PC-3 (cell line): ENCODE measurements at regions not wholly inside any gene's neighbourhood (a gene's known extent, or its start where the extent isn't known, plus 50 kb on each side); places are given as distances from the start of the nearest gene placed in this dataset.

Experiments
- ATAC-seq: fragments of 200-7000 bp; cut with Tn5 transposase; 2 replicates; pipeline ENCODE4 v1.9.1; 2020; ENCODE audit warnings: mild to moderate bottlenecking, moderate library complexity
- BruUV-seq: library from RNA; stranded (reverse); fragments of 400-500 nt; replicated peaks from 2 replicates; lab custom pipeline; 2021; lab: Mats Ljungman, UMichigan
- CTCF ChIA-PET: fragments of 300-600 bp; sonication (Branson Sonifier 250); formaldehyde crosslinking; loops from one replicate; lab custom pipeline; 2022; ENCODE audit warnings: antibody characterized with exemption; lab: Charles Lee
- POLR2A ChIA-PET: fragments of 300-600 bp; sonication (Branson Sonifier 250); formaldehyde crosslinking; loops from one replicate; lab custom pipeline; 2022; ENCODE audit warnings: antibody characterized with exemption; ENCODE audit not compliant: unreplicated experiment; lab: Charles Lee
- DNase-seq: peaks from one replicate; pipeline ENCODE4 v3.0.0-alpha.2; 2015
- H2AFZ ChIP-seq: fragments of 300-600 bp; sonication (generic); 2 replicates; pipeline ENCODE4 v1.6.0; 2016; ENCODE audit warnings: antibody characterized with exemption, low read length
- H3F3A ChIP-seq: fragments of 300-600 bp; sonication (generic); one replicate; pipeline ENCODE4 v1.6.0; 2017; ENCODE audit warnings: antibody characterized with exemption, low read length, control low read depth, mild to moderate bottlenecking; ENCODE audit not compliant: unreplicated experiment
- H3K27ac ChIP-seq: fragments of 300-600 bp; sonication (generic); 2 replicates; pipeline ENCODE4 v1.5.1; 2016; ENCODE audit warnings: mild to moderate bottlenecking, low read length
- H3K27me3 ChIP-seq: fragments of 300-600 bp; sonication (generic); 2 replicates; pipeline ENCODE4 v1.6.1; 2016; ENCODE audit warnings: low read length, mixed read lengths
- H3K36me3 ChIP-seq: fragments of 300-600 bp; sonication (generic); 2 replicates; pipeline ENCODE4 v1.6.1; 2016; ENCODE audit warnings: low read depth, mixed run types, low read length, mixed read lengths
- H3K4me1 ChIP-seq: fragments of 300-600 bp; sonication (generic); 2 replicates; pipeline ENCODE4 v1.5.1; 2016; ENCODE audit warnings: low read length; ENCODE audit not compliant: insufficient read depth
- H3K4me2 ChIP-seq: fragments of 300-600 bp; sonication (generic); 2 replicates; pipeline ENCODE4 v1.6.0; 2016; ENCODE audit warnings: low read length
- H3K4me3 ChIP-seq: fragments of 300-600 bp; sonication (generic); 2 replicates; pipeline ENCODE4 v1.5.1; 2016; ENCODE audit warnings: mild to moderate bottlenecking, low read length, mixed read lengths
- H3K79me2 ChIP-seq: fragments of 300-600 bp; sonication (generic); 2 replicates; pipeline ENCODE4 v1.6.1; 2017; ENCODE audit warnings: low read length, mixed read lengths
- H3K9ac ChIP-seq: fragments of 300-600 bp; sonication (generic); 2 replicates; pipeline ENCODE4 v1.6.0; 2016; ENCODE audit warnings: mild to moderate bottlenecking, low read length
- H3K9me2 ChIP-seq: fragments of 300-600 bp; sonication (generic); replicated peaks from 2 replicates; pipeline ENCODE4 v1.6.1; 2016; ENCODE audit warnings: mixed run types, low read length, mixed read lengths
- H3K9me3 ChIP-seq: fragments of 300-600 bp; sonication (generic); 2 replicates; pipeline ENCODE4 v1.6.1; 2016; ENCODE audit warnings: low read length, mixed read lengths
- H4K20me1 ChIP-seq: fragments of 300-600 bp; sonication (generic); 2 replicates; pipeline ENCODE4 v1.6.1; 2016; ENCODE audit warnings: low read length, mixed read lengths
- EZH2 ChIP-seq: fragments of 300-600 bp; sonication (generic); IDR thresholded peaks from one replicate; pipeline ENCODE4 v1.6.1; 2017; ENCODE audit warnings: antibody characterized with exemption, mild to moderate bottlenecking, low read length; ENCODE audit not compliant: unreplicated experiment
- EZH2phosphoT487 ChIP-seq: fragments of 300-600 bp; sonication (generic); IDR thresholded peaks from 2 replicates; pipeline ENCODE4 v1.6.1; 2018; ENCODE audit warnings: mild to moderate bottlenecking, antibody characterized with exemption, low read length, borderline replicate concordance
- intact Hi-C: fragments of 100-400 bp; cut with micrococcal nuclease; formaldehyde crosslinking; loops from 2 replicates; pipeline ENCODE4 v1.9.0; 2023
- TF ChIP-seq, protein P1 (sequence below): fragments of 300-600 bp; sonication (generic); conservative IDR thresholded peaks from 2 replicates; pipeline ENCODE4 v1.5.1; 2017; ENCODE audit warnings: antibody characterized with exemption, low read depth, mild to moderate bottlenecking, low read length

DNA sequence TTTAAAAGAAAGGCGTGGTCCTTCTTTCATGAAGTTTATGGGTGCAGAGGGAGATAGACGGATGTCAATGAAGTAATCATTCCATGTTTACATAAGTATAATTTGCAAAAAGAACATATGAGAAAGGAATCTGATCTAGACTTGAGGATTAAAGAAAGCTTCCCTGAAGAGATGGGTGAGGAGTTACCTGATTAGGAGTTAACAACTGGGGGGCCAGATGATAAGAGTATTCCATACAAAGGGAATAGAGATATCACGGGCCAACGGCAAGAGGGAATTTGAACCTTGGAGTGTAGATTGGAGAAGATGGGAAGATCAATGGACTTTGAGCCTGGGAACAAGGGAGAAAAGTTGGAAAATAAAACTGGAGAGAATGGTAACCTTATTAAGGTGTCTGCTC is 1959.9 kb upstream of the WWC1 start:
- no peak overlapping the region for H2AFZ ChIP-seq
- intact Hi-C loops = no loop called here
- H4K20me1 ChIP-seq = no peaks in the 10 kb centered on the region
- no peak for TF ChIP-seq EZH2phosphoT487
- TF ChIP-seq EZH2 = no peak
- TF ChIP-seq, protein P1, sequence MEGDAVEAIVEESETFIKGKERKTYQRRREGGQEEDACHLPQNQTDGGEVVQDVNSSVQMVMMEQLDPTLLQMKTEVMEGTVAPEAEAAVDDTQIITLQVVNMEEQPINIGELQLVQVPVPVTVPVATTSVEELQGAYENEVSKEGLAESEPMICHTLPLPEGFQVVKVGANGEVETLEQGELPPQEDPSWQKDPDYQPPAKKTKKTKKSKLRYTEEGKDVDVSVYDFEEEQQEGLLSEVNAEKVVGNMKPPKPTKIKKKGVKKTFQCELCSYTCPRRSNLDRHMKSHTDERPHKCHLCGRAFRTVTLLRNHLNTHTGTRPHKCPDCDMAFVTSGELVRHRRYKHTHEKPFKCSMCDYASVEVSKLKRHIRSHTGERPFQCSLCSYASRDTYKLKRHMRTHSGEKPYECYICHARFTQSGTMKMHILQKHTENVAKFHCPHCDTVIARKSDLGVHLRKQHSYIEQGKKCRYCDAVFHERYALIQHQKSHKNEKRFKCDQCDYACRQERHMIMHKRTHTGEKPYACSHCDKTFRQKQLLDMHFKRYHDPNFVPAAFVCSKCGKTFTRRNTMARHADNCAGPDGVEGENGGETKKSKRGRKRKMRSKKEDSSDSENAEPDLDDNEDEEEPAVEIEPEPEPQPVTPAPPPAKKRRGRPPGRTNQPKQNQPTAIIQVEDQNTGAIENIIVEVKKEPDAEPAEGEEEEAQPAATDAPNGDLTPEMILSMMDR = no peak
- no peak for DNase-seq
- no peak overlapping the region for H3K4me3 ChIP-seq
- H3K9me3 ChIP-seq = 0 out of 2 replicates have a peak, but pooled peaks cover 6% of the 10 kb centered on the region
- H3K9ac ChIP-seq = no peak overlapping the region
- no peaks in the 10 kb centered on the region for H3K27me3 ChIP-seq
- ChIA-PET POLR2A (no interaction called here), CTCF (no interaction called here)
- H3F3A ChIP-seq = no peaks in the 10 kb centered on the region
- no peaks in the 10 kb centered on the region for H3K9me2 ChIP-seq
- no peak for ATAC-seq
- no TSS peak for BruUV-seq
- no peaks in the 10 kb centered on the region for H3K36me3 ChIP-seq
- H3K79me2 ChIP-seq = no peaks in the 10 kb centered on the region
- no peaks in the 10 kb centered on the region for H3K4me1 ChIP-seq
- no peak overlapping the region for H3K27ac ChIP-seq
- H3K4me2 ChIP-seq = no peak overlapping the region

- no peak overlapping the region for H3K4me3 ChIP-seq
- TF ChIP-seq EZH2phosphoT487 = no peak
- no peak for TF ChIP-seq EZH2
- TF ChIP-seq, protein P1 = no peak
- no peak overlapping the region for H3K27ac ChIP-seq
- H3F3A ChIP-seq = no peaks in the 10 kb centered on the region
- CTCF ChIA-PET = no interaction called here
- H3K79me2 ChIP-seq = no peaks in the 10 kb centered on the region
- H4K20me1 ChIP-seq = no peaks in the 10 kb centered on the region
- 0 out of 2 replicates have a peak, but pooled peaks cover 6% of the 10 kb centered on the region for H3K9me3 ChIP-seq
- no peaks in the 10 kb centered on the region for H3K36me3 ChIP-seq
- DNase-seq (no peak), ATAC-seq (no peak)
- H3K9ac ChIP-seq = no peak overlapping the region
- H3K4me2 ChIP-seq = no peak overlapping the region
- H3K4me1 ChIP-seq = no peaks in the 10 kb centered on the region
- intact Hi-C loops = no loop called here
- H3K27me3 ChIP-seq = no peaks in the 10 kb centered on the region
- no peak overlapping the region for H2AFZ ChIP-seq
- BruUV-seq = no TSS peak
- H3K9me2 ChIP-seq = no peaks in the 10 kb centered on the region
- POLR2A ChIA-PET = no interaction called here
Observed at GRCh38 chr5:166338801-166339200, 1952.6 kb upstream of the WWC1 start.

DNA sequence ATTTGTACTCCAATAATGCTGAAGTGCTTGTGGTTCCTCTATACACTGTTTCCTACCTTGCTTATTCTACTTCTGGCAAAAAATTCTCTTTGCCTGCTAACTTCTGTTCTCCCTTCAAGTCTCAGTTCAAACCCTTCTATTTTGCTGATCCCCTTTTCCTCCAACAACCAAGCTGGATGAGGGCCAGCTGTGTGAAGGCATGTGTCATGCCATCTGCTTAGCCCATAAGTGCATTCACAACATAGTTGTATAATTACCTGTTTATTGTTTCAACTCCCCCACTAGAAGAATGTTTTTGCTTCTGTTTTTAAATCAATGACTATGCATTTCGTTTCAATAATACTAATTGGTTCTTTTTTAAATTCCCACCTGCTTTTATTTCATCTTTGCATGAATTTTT is 1951.4 kb upstream of the WWC1 start:
- H3K4me1 ChIP-seq = no peaks in the 10 kb centered on the region
- no peak overlapping the region for H3K4me2 ChIP-seq
- H3F3A ChIP-seq = no peaks in the 10 kb centered on the region
- ChIA-PET CTCF (no interaction called here), POLR2A (no interaction called here)
- H3K79me2 ChIP-seq = no peaks in the 10 kb centered on the region
- intact Hi-C loops = no loop called here
- H3K9me2 ChIP-seq = no peaks in the 10 kb centered on the region
- H3K9me3 ChIP-seq = 0 out of 2 replicates have a peak, but pooled peaks cover 6% of the 10 kb centered on the region
- no peaks in the 10 kb centered on the region for H3K36me3 ChIP-seq
- no peak overlapping the region for H2AFZ ChIP-seq
- no peak overlapping the region for H3K9ac ChIP-seq
- H3K4me3 ChIP-seq = no peak overlapping the region
- no TSS peak for BruUV-seq
- no peak overlapping the region for H3K27ac ChIP-seq
- no peak for TF ChIP-seq EZH2
- TF ChIP-seq, protein P1 = no peak
- TF ChIP-seq EZH2phosphoT487 = no peak
- no peak for DNase-seq
- H3K27me3 ChIP-seq = no peaks in the 10 kb centered on the region
- H4K20me1 ChIP-seq = no peaks in the 10 kb centered on the region
- no peak for ATAC-seq
